ENCODE measurements at regions not wholly inside any gene's neighbourhood (a gene's known extent, or its start where the extent isn't known, plus 50 kb on each side); places are given as distances from the start of the nearest gene placed in this dataset.

DNA sequence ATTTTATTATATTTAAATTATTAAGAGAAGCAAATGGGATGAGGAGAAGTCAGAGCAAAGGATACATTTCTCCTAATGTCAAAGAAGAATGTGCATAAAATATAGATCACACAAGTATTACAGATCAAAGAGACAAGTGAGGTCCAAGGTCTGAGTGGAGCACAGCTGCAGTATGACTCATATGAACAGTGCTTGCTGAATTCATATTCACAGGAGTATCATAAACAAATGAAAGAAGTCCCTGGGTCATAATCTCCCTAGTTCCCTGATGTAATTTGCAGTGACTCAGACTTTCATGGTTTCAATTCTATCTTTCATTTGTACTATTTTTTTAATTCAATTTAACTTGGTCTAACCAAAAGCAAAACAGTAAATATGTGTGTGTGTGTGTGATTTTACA, 499.0 kb upstream of the CCDC179 start:
- DNase-seq (ENCODE audit: low read depth), result peak; percentile 81

DNA sequence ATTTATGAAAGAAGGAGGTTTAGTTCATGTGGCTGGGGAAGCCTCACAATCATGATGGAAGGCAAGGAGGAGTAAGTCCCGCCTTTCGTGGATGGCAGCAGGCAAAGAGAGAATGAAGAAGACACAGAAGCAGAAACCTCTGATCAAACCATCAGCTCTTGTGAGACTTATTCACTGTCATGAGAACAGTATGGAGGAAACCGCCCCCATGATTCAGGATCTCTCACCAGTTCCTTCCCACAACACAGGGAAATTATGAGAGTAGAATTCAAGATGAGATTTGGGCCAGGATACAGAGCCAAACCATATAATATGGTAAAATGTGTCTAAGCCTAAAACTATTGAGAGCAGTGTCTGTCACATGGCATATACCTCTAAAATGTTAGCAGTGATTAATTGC, 503.8 kb upstream of the CCDC179 start:
- no peak for DNase-seq (ENCODE audit: low read depth)

- no peak for DNase-seq (ENCODE audit: low read depth)
These were observed 510.5 kb upstream of the CCDC179 start for GRCh38 chr11:23370580-23371275.

DNA sequence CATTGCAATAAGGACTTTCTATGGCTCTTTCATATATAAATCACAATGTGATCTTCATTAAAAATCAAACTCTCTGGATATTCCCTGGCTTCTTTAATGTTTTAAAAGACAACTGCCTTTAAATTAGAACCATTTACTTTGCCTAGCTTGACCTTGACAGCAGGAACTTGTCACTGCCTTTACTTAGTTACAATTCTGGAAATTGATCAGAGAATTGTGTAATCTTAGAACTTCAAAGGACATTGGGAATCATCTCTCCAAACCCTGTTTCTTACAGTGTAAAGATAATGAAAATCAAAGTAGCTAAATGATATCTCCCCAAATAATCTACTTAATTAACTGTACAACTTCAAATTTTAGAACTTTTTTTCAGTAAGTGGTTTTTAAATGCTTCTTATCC, 517.6 kb upstream of the CCDC179 start:
- DNase-seq (ENCODE audit: low read depth), result no peak

- DNase-seq (ENCODE audit: low read depth), result no peak
These were observed 530.8 kb upstream of the CCDC179 start for GRCh38 chr11:23391031-23391430.

DNA sequence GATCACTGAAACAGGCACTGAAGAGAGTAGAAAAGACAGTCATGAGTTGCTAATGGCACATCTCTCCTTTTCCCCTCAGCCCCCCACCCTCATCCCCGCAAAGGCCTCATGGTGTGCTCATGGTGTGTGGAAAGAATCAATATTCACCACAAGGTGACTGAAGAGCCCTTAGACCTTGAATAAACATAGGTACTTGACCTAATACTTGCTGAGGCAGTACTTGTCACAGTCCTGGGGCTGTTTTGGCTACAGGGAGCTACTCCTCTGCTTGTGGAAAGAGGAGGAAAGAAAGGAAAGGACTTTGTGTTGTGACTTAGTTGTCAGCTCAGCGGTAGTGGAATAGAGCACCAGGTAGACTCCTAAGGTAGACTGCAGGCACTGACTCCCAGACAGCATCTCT, 537.8 kb upstream of the CCDC179 start:
- DNase-seq (ENCODE audit: low read depth), result no peak

DNA sequence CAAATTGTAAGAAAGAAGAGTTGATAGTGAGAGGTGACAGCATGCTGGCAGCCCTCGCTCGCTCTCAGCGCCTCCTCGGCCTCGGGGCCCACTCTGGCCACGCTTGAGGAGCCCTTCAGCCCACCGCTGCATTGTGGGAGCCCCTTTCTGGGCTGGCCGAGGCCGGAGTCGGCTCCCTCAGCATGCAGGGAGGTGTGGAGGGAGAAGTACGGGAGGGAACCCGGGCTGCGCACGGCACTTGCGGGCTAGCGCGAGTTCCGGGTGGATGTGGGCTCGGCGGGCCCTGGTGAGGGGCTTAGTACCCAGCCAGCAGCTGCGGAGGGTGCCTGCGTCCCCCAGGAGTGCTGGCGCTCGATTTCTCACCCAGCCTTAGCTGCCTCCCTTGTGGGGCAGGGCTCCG, 539.7 kb upstream of the CCDC179 start:
- no peak for DNase-seq (ENCODE audit: low read depth)

DNA sequence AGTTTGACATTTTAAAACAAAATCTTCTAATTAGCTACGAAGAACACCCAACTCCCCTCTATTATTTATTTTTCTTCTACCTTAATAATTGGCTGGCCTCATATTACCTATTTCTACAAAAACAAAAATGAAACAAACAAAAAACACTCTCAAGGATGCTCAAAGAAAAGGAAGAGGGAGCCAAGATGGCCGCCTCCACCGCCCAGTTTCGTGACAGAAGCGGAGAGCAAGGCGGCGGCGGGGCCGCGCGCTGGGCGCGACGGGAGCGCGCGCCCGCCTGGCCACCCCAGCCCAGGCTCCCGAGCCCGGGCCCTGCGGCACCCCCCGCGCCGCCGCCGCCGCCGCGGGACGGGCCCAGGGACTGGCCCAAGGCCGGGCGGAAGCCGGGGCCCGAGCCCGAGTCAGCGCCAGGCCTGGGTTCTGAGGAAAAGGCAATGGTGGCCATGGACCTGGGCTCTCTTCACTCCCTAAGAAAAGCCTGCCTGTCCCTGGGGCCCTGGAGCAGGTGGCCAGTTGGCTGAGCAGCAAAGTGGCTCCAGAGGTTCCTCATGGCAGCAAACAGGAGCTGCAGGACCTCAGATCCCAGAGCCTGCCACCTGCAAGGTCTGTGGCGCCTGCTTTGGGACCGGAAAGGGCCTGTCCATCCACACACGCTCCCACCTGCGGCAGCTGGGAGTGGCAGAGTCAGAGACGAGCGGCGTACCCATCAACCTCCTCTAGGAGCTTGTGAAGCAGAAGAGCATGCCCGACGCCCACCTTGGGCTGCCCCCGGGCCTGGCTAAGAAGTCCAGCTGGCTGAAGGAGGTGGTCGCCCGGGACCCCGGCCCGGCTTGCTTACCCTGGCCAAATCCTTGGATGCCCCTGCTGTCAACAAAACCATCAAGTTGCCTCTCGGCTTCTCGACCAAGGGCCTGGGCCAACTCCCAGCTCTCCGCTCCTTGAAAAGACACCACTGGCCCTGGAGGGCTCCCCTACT, 543.2 kb upstream of the CCDC179 start:
- no peak for DNase-seq (ENCODE audit: low read depth)

DNA sequence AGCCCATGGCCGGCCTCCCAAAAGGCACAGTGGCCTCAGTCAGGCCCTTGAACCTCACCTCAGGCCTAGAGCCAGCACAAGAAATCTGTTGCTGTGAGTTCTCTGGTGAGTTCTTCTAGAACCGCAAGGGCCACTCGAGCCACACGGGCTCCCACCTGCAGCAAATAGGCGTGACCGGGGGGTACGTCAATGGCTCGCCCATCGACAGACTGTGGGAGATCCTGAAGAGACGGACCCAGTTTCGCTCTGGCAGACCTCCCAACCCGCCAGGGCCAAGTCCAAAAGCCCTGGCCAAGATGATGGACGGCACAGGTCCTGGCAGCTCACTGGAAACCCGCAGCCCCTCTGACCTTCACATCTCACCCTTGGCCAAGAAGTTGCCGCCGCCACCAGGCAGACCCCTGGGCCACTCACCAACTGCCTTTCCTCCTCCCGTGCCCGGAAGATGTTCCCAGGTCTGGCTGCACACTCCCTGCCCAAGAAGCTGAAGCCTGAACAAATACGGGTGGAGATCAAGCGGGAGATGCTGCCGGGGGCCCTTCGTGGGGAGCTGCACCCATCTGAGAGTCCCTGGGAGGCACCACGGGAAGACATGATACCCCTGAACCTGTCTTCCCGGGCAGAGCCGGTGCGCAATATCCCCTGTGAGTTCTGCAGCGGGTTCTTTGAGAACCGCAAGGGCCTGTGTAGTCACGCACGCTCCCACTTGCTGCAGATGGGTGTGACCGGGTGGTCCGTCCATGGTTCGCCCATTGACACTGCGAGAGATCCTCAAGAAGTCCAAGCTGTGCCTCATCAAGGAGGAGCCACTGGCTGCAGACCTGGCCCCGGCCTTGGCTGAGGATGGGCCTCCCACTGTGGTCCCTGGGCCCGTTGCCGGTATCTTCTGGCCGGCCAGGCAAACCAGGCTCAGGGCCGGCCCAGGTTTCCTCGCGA, 544.2 kb upstream of the CCDC179 start:
- DNase-seq (ENCODE audit: low read depth), result no peak

DNA sequence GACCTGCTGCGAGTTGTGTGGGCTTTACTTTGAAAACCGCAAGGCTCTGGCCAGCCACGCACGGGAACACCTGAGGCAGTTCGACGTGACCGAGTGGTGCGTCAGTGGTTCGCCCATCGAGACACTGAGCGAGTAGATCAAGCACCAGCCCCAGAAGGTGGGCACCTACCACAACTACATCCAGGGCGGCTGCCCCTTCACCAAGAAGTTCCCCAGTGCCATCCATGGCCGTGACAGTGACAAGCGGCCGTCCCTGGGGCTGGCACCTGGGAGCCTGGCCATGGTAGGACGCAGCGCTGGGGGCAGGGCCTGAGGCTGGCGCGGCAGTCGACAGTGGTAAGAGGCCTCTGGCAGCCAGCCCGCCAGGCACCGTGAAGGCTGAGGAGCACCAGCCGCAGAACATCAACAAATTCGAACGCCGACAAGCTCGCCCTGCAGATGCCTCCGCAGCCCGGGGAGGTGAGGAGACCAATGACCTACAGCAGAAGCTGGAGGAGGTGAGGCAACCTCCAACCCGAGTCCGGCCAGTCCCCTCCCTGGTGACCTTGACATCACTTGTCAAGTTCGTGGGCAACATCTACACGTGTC, 545.2 kb upstream of the CCDC179 start:
- DNase-seq (ENCODE audit: low read depth), result no peak

DNA sequence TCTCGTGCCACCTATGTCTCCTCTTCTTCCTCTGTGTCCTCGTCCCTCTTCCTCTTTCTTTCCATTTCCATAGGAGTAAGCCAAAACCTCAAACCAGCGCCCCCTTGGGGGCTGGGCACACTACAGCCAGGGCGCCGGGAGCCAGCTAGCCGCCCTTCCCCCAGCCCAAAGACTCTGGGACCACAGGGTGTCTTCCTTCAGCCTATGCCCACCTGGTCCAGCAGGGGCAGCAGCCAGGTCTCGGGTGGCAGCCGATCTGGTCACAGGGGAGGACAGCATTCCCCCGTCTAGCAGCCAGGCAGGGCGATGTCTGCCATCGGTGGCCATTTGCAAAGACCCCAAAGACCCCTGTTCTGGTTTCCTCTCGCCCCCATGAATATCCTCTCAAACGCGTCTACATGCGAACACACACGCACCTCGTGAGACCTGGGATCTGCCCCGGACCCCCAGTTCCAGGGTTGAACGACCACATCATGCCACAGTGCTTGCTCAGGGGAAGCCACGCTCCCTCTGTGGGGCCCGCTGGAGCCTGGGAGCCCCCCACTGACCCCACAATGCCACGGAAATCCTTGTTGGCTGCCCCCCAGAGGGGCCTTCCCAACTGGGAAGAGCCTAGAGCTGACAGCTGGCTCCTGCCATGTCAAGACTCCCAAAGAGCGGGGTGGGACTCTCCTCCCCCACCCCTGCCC, 546.0 kb upstream of the CCDC179 start:
- DNase-seq (ENCODE audit: low read depth), result no peak

DNA sequence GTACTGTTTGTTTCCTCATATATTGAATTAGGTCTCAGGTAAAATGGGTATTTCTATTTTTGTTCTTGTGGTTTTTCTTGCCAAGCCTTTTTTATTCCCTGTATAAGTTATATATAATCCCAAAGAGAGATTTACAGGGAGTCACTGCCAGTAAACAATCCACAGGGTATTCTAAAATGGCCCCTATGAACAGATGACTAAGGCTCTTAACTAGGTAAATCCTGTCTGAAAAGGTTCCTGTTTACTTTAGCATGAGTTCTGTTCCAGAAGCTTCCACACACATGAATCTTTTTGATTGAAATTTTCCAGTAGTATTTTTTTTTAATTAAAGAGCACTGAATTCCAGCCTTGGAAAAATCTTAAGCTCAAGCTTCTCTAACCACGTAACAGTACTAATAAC, 552.8 kb upstream of the CCDC179 start:
- no peak for DNase-seq (ENCODE audit: low read depth)

GRCh38 chr11:23423104-23423503, 562.8 kb upstream of the CCDC179 start:
- DNase-seq (ENCODE audit: low read depth), result peak; percentile 35

- DNase-seq (ENCODE audit: low read depth), result no peak
These were observed 563.4 kb upstream of the CCDC179 start for GRCh38 chr11:23423656-23424055.

DNA sequence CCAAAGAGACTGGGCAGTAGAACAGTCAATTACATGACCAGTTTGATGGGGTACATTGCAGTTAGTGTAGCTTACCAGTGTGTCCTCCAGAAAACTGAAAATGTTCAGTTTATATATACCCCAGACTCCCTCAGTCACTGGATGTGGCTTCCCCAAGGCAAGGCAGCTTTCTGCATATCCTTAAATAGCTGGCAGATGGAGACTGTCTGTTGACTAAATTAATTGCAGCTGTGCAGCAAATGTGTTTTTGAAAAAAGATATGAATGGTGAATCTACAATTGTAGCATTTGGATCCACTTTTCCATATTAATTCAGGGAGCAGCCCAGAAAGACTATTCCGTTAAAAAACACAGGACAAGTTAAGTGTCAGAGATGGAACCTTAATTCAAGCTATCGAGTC, 565.1 kb upstream of the CCDC179 start:
- no peak for DNase-seq (ENCODE audit: low read depth)

- no peak for DNase-seq (ENCODE audit: low read depth)
These were observed 569.3 kb upstream of the CCDC179 start for GRCh38 chr11:23429569-23429968.

DNA sequence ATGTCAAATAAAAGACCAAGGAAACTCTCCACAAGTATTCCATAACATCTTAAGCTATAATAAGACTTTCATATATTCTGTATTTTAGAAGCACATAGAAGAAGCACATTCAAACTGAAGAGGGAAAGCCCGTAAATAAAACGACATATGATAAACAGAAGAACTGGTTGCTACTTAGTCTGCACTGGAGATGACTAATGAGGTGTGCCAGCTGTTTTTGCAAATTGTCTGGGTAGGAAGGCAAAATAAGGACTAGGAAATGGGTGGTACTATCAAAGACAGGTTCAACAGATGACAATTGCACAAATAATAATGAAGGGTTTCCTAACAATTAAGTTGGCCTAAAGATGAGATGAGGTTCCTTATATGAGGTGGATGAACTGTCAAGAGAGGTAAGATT, 593.2 kb upstream of the CCDC179 start:
- DNase-seq (ENCODE audit: low read depth), result no peak

- no peak for DNase-seq (ENCODE audit: low read depth)
These were observed 595.1 kb upstream of the CCDC179 start for GRCh38 chr11:23455321-23455891.

DNA sequence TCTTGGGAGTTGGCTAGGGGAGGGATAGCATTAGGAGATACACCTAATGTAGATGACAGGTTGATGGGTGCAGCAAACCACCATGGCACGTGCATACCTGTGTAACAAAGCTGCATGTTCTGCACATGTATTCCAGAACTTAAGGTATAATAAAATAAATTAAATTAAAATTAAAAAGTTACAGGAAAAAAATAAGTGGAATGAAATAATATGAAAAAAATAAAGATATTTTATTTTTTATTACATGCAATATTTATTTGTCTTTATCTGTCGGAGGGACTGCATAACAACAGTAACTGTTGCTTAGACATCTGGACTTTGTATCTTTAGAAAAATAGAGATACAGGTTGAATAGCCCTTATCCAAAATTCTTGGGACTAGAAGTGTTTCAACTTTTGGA, 597.4 kb upstream of the CCDC179 start:
- no peak for DNase-seq (ENCODE audit: low read depth)

- DNase-seq (ENCODE audit: low read depth), result no peak
These were observed 611.6 kb upstream of the CCDC179 start for GRCh38 chr11:23471878-23472277.

- DNase-seq (ENCODE audit: low read depth), result no peak
These were observed 613.5 kb upstream of the CCDC179 start for GRCh38 chr11:23473782-23474181.
